OCI-LY7 (cell line): ENCODE measurements at regions not wholly inside any gene's neighbourhood (a gene's known extent, or its start where the extent isn't known, plus 50 kb on each side); places are given as distances from the start of the nearest gene placed in this dataset.

ENCODE experiments used
- BruUV-seq: library from RNA; stranded (reverse); fragments of 400-500 nt; replicated peaks from 2 replicates; lab custom pipeline; 2021; lab: Mats Ljungman, UMichigan
- CTCF ChIA-PET: fragments of 300-600 bp; sonication (Branson Sonifier 250); formaldehyde crosslinking; loops from one replicate; lab custom pipeline; 2022; ENCODE audit warnings: antibody characterized with exemption; ENCODE audit not compliant: unreplicated experiment; lab: Charles Lee
- POLR2A ChIA-PET: fragments of 300-600 bp; sonication (Branson Sonifier 250); formaldehyde crosslinking; loops from one replicate; lab custom pipeline; 2022; ENCODE audit warnings: antibody characterized with exemption; lab: Charles Lee
- DNase-seq: peaks from one replicate; pipeline ENCODE4 v3.0.0-alpha.2; 2015; ENCODE audit warnings: low spot score
- H2AFZ ChIP-seq: fragments of 200-600 bp; sonication (generic), shearing (Covaris generic); 2 replicates; pipeline ENCODE4 v1.6.1; 2014; ENCODE audit warnings: mild to moderate bottlenecking, antibody characterized with exemption, low read length, moderate library complexity
- H3K27ac ChIP-seq: fragments of 200-600 bp; sonication (generic); 2 replicates; pipeline ENCODE4 v1.5.1; 2014; ENCODE audit warnings: mixed run types, low read depth, mild to moderate bottlenecking, moderate library complexity, low read length, inconsistent platforms; ENCODE audit not compliant: poor library complexity, severe bottlenecking
- H3K36me3 ChIP-seq: fragments of 200-600 bp; sonication (generic); 2 replicates; pipeline ENCODE4 v1.6.1; 2014; ENCODE audit warnings: mild to moderate bottlenecking, antibody characterized with exemption, low read length, moderate library complexity, mixed read lengths; ENCODE audit not compliant: insufficient read depth
- H3K4me1 ChIP-seq: fragments of 200-600 bp; sonication (generic); 2 replicates; pipeline ENCODE4 v1.5.1; 2014; ENCODE audit warnings: mild to moderate bottlenecking, low read length; ENCODE audit not compliant: insufficient read depth, poor library complexity, severe bottlenecking
- H3K4me2 ChIP-seq: fragments of 200-600 bp; sonication (generic); 2 replicates; pipeline ENCODE4 v1.6.1; 2014; ENCODE audit warnings: mild to moderate bottlenecking, low read length
- H3K4me3 ChIP-seq: fragments of 200-600 bp; sonication (generic); 2 replicates; pipeline ENCODE4 v1.5.1; 2014; ENCODE audit warnings: mild to moderate bottlenecking, low read depth, low read length; ENCODE audit not compliant: poor library complexity, severe bottlenecking
- H3K79me2 ChIP-seq: fragments of 200-600 bp; sonication (generic); 2 replicates; pipeline ENCODE4 v1.6.1; 2016; ENCODE audit warnings: low read depth, mild to moderate bottlenecking, low read length, moderate library complexity, mixed read lengths; ENCODE audit not compliant: insufficient read depth
- H3K9me2 ChIP-seq: fragments of 200-600 bp; sonication (generic); 2 replicates; pipeline ENCODE4 v1.6.1; 2016; ENCODE audit warnings: mild to moderate bottlenecking, low read length, mixed read lengths; ENCODE audit not compliant: insufficient read depth
- H3K9me3 ChIP-seq: fragments of 200-600 bp; sonication (generic); 2 replicates; pipeline ENCODE4 v1.6.1; 2014; ENCODE audit warnings: mild to moderate bottlenecking, mixed run types, low read length, mixed read lengths
- H4K20me1 ChIP-seq: fragments of 200-600 bp; sonication (generic); 2 replicates; pipeline ENCODE4 v1.6.1; 2014; ENCODE audit warnings: mild to moderate bottlenecking, antibody characterized with exemption, low read length, moderate library complexity, mixed read lengths; ENCODE audit not compliant: insufficient read depth
- CTCF ChIP-seq: fragments of 200-600 bp; sonication (generic); conservative IDR thresholded peaks from 2 replicates; pipeline ENCODE4 v1.5.1; 2014; ENCODE audit warnings: mild to moderate bottlenecking, antibody characterized with exemption, low read length, moderate library complexity, mixed read lengths
- EZH2phosphoT487 ChIP-seq: fragments of 200-600 bp; sonication (generic); IDR thresholded peaks from 2 replicates; pipeline ENCODE4 v1.6.1; 2018; ENCODE audit warnings: low read depth, borderline replicate concordance, mild to moderate bottlenecking, mixed run types, antibody characterized with exemption, low read length, moderate library complexity, mixed read lengths
- intact Hi-C: fragments of 100-400 bp; cut with micrococcal nuclease; formaldehyde crosslinking; loops from one replicate; pipeline ENCODE4 v1.10.0; 2022; ENCODE audit not compliant: unreplicated experiment

DNA sequence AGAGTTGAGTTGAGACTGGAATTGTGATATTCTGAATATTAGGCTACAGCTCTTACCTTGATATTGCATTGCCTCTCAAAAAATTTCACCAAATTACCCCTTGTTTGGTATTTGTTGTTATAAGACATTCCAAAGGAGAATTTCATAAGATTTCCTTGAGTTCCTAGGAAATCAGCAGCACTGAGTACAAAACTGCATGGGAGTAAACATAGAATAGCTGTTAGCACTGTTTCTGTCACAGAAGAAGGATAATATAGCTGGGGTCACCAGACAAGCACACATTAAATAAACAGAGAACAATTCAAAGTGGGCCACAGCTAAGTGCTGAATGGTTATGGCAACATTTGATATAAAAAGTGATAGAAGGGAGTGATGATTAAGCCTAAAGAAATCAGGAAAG is 724.3 kb downstream of the PRELID2 start:
- H2AFZ ChIP-seq, result no peak overlapping the region
- no peaks in the 10 kb centered on the region for H3K79me2 ChIP-seq
- no peak overlapping the region for H3K4me3 ChIP-seq
- H4K20me1 ChIP-seq, result no peaks in the 10 kb centered on the region
- BruUV-seq, result no TSS peak
- DNase-seq, result no peak
- H3K9me3 ChIP-seq, result no peaks in the 10 kb centered on the region
- intact Hi-C loops, result no loop called here
- ChIA-PET POLR2A (no interaction called here), CTCF (no interaction called here)
- no peaks in the 10 kb centered on the region for H3K9me2 ChIP-seq
- no peak overlapping the region for H3K4me2 ChIP-seq
- H3K36me3 ChIP-seq, result no peaks in the 10 kb centered on the region
- no peak overlapping the region for H3K27ac ChIP-seq
- H3K4me1 ChIP-seq, result no peaks in the 10 kb centered on the region
- TF ChIP-seq EZH2phosphoT487 (no peak), CTCF (no peak)

DNA sequence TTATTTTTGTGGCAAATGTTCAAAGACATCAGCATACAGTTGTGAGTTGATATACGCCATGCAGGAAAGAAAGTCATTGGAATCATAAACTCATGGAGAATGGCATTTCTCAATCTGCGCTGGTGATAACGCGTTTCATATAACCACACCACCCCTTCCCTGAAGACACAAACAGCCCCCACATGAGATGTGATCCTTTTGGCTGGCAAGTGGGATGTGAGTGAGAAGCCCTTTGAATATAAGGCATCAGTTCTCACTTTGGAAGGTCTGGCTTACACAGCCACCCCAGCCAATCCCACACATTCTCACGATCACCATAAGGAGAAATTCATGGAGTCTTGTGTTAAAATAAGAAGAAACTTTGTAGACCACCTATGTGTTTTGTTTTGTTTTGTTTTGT is 725.0 kb downstream of the PRELID2 start:
- H3K79me2 ChIP-seq, result no peaks in the 10 kb centered on the region
- no peak overlapping the region for H3K4me3 ChIP-seq
- no TSS peak for BruUV-seq
- ChIA-PET CTCF (no interaction called here), POLR2A (no interaction called here)
- no peaks in the 10 kb centered on the region for H4K20me1 ChIP-seq
- no peaks in the 10 kb centered on the region for H3K36me3 ChIP-seq
- TF ChIP-seq EZH2phosphoT487 (no peak), CTCF (no peak)
- intact Hi-C loops, result no loop called here
- no peak overlapping the region for H3K27ac ChIP-seq
- H3K4me1 ChIP-seq, result no peaks in the 10 kb centered on the region
- DNase-seq, result no peak
- no peaks in the 10 kb centered on the region for H3K9me3 ChIP-seq
- H2AFZ ChIP-seq, result no peak overlapping the region
- no peaks in the 10 kb centered on the region for H3K9me2 ChIP-seq
- H3K4me2 ChIP-seq, result no peak overlapping the region

DNA sequence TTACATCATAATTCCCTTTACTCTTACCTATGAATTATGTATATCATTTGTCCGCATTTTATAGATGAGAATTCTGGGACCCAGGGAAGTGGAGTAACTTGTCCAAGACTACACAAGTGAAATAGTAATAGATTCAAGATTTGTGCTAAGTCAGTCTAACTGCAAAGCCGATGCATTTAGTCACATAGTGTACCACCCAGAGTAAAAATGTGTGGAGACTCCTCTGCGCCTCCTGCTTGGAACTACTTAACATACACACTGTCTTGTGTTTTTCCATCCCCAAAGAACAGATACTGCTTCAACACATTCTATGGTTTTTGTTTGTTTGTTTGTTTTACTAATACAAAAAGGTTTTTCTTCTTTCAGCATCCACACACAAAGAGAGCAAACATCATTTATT is 729.8 kb downstream of the PRELID2 start:
- Histone ChIP-seq H3K27ac (no peak overlapping the region), H3K4me3 (no peak overlapping the region), H3K36me3 (no peaks in the 10 kb centered on the region), H4K20me1 (no peaks in the 10 kb centered on the region), H3K9me3 (no peaks in the 10 kb centered on the region), H3K9me2 (no peaks in the 10 kb centered on the region), H3K4me2 (no peak overlapping the region), H3K4me1 (no peaks in the 10 kb centered on the region), H2AFZ (no peak overlapping the region), H3K79me2 (no peaks in the 10 kb centered on the region)
- ChIA-PET POLR2A (interaction anchor here (0.6 kb wide), 1 partner anchor 186 kb away, joined by 4 read pairs; no protein-coding TSS in a partner anchor), CTCF (no interaction called here)
- TF ChIP-seq EZH2phosphoT487 (no peak), CTCF (no peak)
- intact Hi-C loops, result no loop called here
- no TSS peak for BruUV-seq
- no peak for DNase-seq
